ENCODE measurements at regions not wholly inside any gene's neighbourhood (a gene's known extent, or its start where the extent isn't known, plus 50 kb on each side); places are given as distances from the start of the nearest gene placed in this dataset.

GRCh38 chr9:107154766-107155165, 128.3 kb upstream of the RAD23B start:
- Histone ChIP-seq H3K9ac (ENCODE audit: low read depth in 1 of 2, low read length in 2 of 2) (no peak overlapping the region), H3K9me3 (ENCODE audit: control insufficient read depth in 2 of 2, low read length in 2 of 2) (no peaks in the 10 kb centered on the region), H3K27me3 (ENCODE audit: control insufficient read depth in 2 of 2, insufficient read depth in 2 of 2, low read length in 2 of 2) (no peaks in the 10 kb centered on the region), H3K4me1 (ENCODE audit: control insufficient read depth in 2 of 2, insufficient read depth in 2 of 2, low read length in 2 of 2) (no peaks in the 10 kb centered on the region), H3K4me3 (ENCODE audit: low read length in 2 of 2) (no peak overlapping the region), H3K36me3 (ENCODE audit: control insufficient read depth in 2 of 2, insufficient read depth in 2 of 2, low read length in 2 of 2) (no peaks in the 10 kb centered on the region), H3K27ac (ENCODE audit: low read depth in 2 of 2, low read length in 2 of 2) (no peak overlapping the region)

GRCh38 chr9:107155244-107155817, 127.7 kb upstream of the RAD23B start:
- no peak overlapping the region for H3K4me3 ChIP-seq (ENCODE audit: low read length in 2 of 2)
- no peak overlapping the region for H3K9ac ChIP-seq (ENCODE audit: low read depth in 1 of 2, low read length in 2 of 2)

GRCh38 chr9:107158321-107158720, 124.8 kb upstream of the RAD23B start:
- no peaks in the 10 kb centered on the region for H3K36me3 ChIP-seq (ENCODE audit: control insufficient read depth in 2 of 2, insufficient read depth in 2 of 2, low read length in 2 of 2)
- no peaks in the 10 kb centered on the region for H3K27me3 ChIP-seq (ENCODE audit: control insufficient read depth in 2 of 2, insufficient read depth in 2 of 2, low read length in 2 of 2)
- no peak overlapping the region for H3K9ac ChIP-seq (ENCODE audit: low read depth in 1 of 2, low read length in 2 of 2)
- peaks cover 0 to 3% of the 10 kb centered on the region in 2 donors for H3K4me1 ChIP-seq (ENCODE audit: control insufficient read depth in 2 of 2, insufficient read depth in 2 of 2, low read length in 2 of 2)
- H3K4me3 ChIP-seq (ENCODE audit: low read length in 2 of 2), result no peak overlapping the region
- H3K27ac ChIP-seq (ENCODE audit: low read depth in 2 of 2, low read length in 2 of 2), result no peak overlapping the region
- no peaks in the 10 kb centered on the region for H3K9me3 ChIP-seq (ENCODE audit: control insufficient read depth in 2 of 2, low read length in 2 of 2)

More at GRCh38 chr9:107155244-107155817, 127.7 kb upstream of the RAD23B start:
- Histone ChIP-seq H3K9me3 (ENCODE audit: control insufficient read depth in 2 of 2, low read length in 2 of 2) (no peaks in the 10 kb centered on the region), H3K27me3 (ENCODE audit: control insufficient read depth in 2 of 2, insufficient read depth in 2 of 2, low read length in 2 of 2) (no peaks in the 10 kb centered on the region), H3K27ac (ENCODE audit: low read depth in 2 of 2, low read length in 2 of 2) (no peak overlapping the region), H3K36me3 (ENCODE audit: control insufficient read depth in 2 of 2, insufficient read depth in 2 of 2, low read length in 2 of 2) (no peaks in the 10 kb centered on the region), H3K4me1 (ENCODE audit: control insufficient read depth in 2 of 2, insufficient read depth in 2 of 2, low read length in 2 of 2) (no peaks in the 10 kb centered on the region)

- Histone ChIP-seq H3K27me3 (ENCODE audit: control insufficient read depth in 2 of 2, insufficient read depth in 2 of 2, low read length in 2 of 2) (no peaks in the 10 kb centered on the region), H3K9ac (ENCODE audit: low read depth in 1 of 2, low read length in 2 of 2) (no peak overlapping the region), H3K4me3 (ENCODE audit: low read length in 2 of 2) (no peak overlapping the region), H3K36me3 (ENCODE audit: control insufficient read depth in 2 of 2, insufficient read depth in 2 of 2, low read length in 2 of 2) (no peaks in the 10 kb centered on the region), H3K4me1 (ENCODE audit: control insufficient read depth in 2 of 2, insufficient read depth in 2 of 2, low read length in 2 of 2) (peaks cover 0 to 3% of the 10 kb centered on the region in 2 donors), H3K9me3 (ENCODE audit: control insufficient read depth in 2 of 2, low read length in 2 of 2) (no peaks in the 10 kb centered on the region), H3K27ac (ENCODE audit: low read depth in 2 of 2, low read length in 2 of 2) (no peak overlapping the region)
These were observed 121.7 kb upstream of the RAD23B start for GRCh38 chr9:107161338-107161737.

- Histone ChIP-seq H3K9ac (ENCODE audit: low read depth in 1 of 2, low read length in 2 of 2) (no peak overlapping the region), H3K4me3 (ENCODE audit: low read length in 2 of 2) (no peak overlapping the region), H3K27ac (ENCODE audit: low read depth in 2 of 2, low read length in 2 of 2) (no peak overlapping the region), H3K36me3 (ENCODE audit: control insufficient read depth in 2 of 2, insufficient read depth in 2 of 2, low read length in 2 of 2) (no peaks in the 10 kb centered on the region), H3K4me1 (ENCODE audit: control insufficient read depth in 2 of 2, insufficient read depth in 2 of 2, low read length in 2 of 2) (peaks cover 0 to 3% of the 10 kb centered on the region in 2 donors), H3K27me3 (ENCODE audit: control insufficient read depth in 2 of 2, insufficient read depth in 2 of 2, low read length in 2 of 2) (no peaks in the 10 kb centered on the region), H3K9me3 (ENCODE audit: control insufficient read depth in 2 of 2, low read length in 2 of 2) (no peaks in the 10 kb centered on the region)
These were observed 119.7 kb upstream of the RAD23B start for GRCh38 chr9:107163370-107163769.

- Histone ChIP-seq H3K4me1 (ENCODE audit: control insufficient read depth in 2 of 2, insufficient read depth in 2 of 2, low read length in 2 of 2) (no peaks in the 10 kb centered on the region), H3K9ac (ENCODE audit: low read depth in 1 of 2, low read length in 2 of 2) (no peak overlapping the region), H3K27ac (ENCODE audit: low read depth in 2 of 2, low read length in 2 of 2) (no peak overlapping the region), H3K27me3 (ENCODE audit: control insufficient read depth in 2 of 2, insufficient read depth in 2 of 2, low read length in 2 of 2) (no peaks in the 10 kb centered on the region), H3K9me3 (ENCODE audit: control insufficient read depth in 2 of 2, low read length in 2 of 2) (no peaks in the 10 kb centered on the region), H3K36me3 (ENCODE audit: control insufficient read depth in 2 of 2, insufficient read depth in 2 of 2, low read length in 2 of 2) (no peaks in the 10 kb centered on the region), H3K4me3 (ENCODE audit: low read length in 2 of 2) (no peak overlapping the region)
These were observed 113.3 kb upstream of the RAD23B start for GRCh38 chr9:107169796-107170195.

- Histone ChIP-seq H3K4me3 (ENCODE audit: low read length in 2 of 2) (no peak overlapping the region), H3K4me1 (ENCODE audit: control insufficient read depth in 2 of 2, insufficient read depth in 2 of 2, low read length in 2 of 2) (no peaks in the 10 kb centered on the region), H3K9ac (ENCODE audit: low read depth in 1 of 2, low read length in 2 of 2) (no peak overlapping the region), H3K36me3 (ENCODE audit: control insufficient read depth in 2 of 2, insufficient read depth in 2 of 2, low read length in 2 of 2) (no peaks in the 10 kb centered on the region), H3K9me3 (ENCODE audit: control insufficient read depth in 2 of 2, low read length in 2 of 2) (no peaks in the 10 kb centered on the region), H3K27me3 (ENCODE audit: control insufficient read depth in 2 of 2, insufficient read depth in 2 of 2, low read length in 2 of 2) (no peaks in the 10 kb centered on the region), H3K27ac (ENCODE audit: low read depth in 2 of 2, low read length in 2 of 2) (no peak overlapping the region)
These were observed 112.3 kb upstream of the RAD23B start for GRCh38 chr9:107170801-107171200.

- H3K4me3 ChIP-seq (ENCODE audit: low read length in 2 of 2), result no peak overlapping the region
- H3K27me3 ChIP-seq (ENCODE audit: control insufficient read depth in 2 of 2, insufficient read depth in 2 of 2, low read length in 2 of 2), result no peaks in the 10 kb centered on the region
- H3K36me3 ChIP-seq (ENCODE audit: control insufficient read depth in 2 of 2, insufficient read depth in 2 of 2, low read length in 2 of 2), result no peaks in the 10 kb centered on the region
- no peaks in the 10 kb centered on the region for H3K4me1 ChIP-seq (ENCODE audit: control insufficient read depth in 2 of 2, insufficient read depth in 2 of 2, low read length in 2 of 2)
- no peaks in the 10 kb centered on the region for H3K9me3 ChIP-seq (ENCODE audit: control insufficient read depth in 2 of 2, low read length in 2 of 2)
- no peak overlapping the region for H3K9ac ChIP-seq (ENCODE audit: low read depth in 1 of 2, low read length in 2 of 2)
- no peak overlapping the region for H3K27ac ChIP-seq (ENCODE audit: low read depth in 2 of 2, low read length in 2 of 2)
These were observed 110.7 kb upstream of the RAD23B start for GRCh38 chr9:107172160-107172978.

- Histone ChIP-seq H3K27me3 (ENCODE audit: control insufficient read depth in 2 of 2, insufficient read depth in 2 of 2, low read length in 2 of 2) (no peaks in the 10 kb centered on the region), H3K4me3 (ENCODE audit: low read length in 2 of 2) (no peak overlapping the region), H3K9me3 (ENCODE audit: control insufficient read depth in 2 of 2, low read length in 2 of 2) (no peaks in the 10 kb centered on the region), H3K4me1 (ENCODE audit: control insufficient read depth in 2 of 2, insufficient read depth in 2 of 2, low read length in 2 of 2) (no peaks in the 10 kb centered on the region), H3K9ac (ENCODE audit: low read depth in 1 of 2, low read length in 2 of 2) (no peak overlapping the region), H3K36me3 (ENCODE audit: control insufficient read depth in 2 of 2, insufficient read depth in 2 of 2, low read length in 2 of 2) (no peaks in the 10 kb centered on the region), H3K27ac (ENCODE audit: low read depth in 2 of 2, low read length in 2 of 2) (no peak overlapping the region)
These were observed 110.1 kb upstream of the RAD23B start for GRCh38 chr9:107172979-107173347.

- Histone ChIP-seq H3K4me3 (ENCODE audit: low read length in 2 of 2) (no peak overlapping the region), H3K4me1 (ENCODE audit: control insufficient read depth in 2 of 2, insufficient read depth in 2 of 2, low read length in 2 of 2) (no peaks in the 10 kb centered on the region), H3K27ac (ENCODE audit: low read depth in 2 of 2, low read length in 2 of 2) (no peak overlapping the region), H3K9me3 (ENCODE audit: control insufficient read depth in 2 of 2, low read length in 2 of 2) (no peaks in the 10 kb centered on the region), H3K36me3 (ENCODE audit: control insufficient read depth in 2 of 2, insufficient read depth in 2 of 2, low read length in 2 of 2) (no peaks in the 10 kb centered on the region), H3K27me3 (ENCODE audit: control insufficient read depth in 2 of 2, insufficient read depth in 2 of 2, low read length in 2 of 2) (no peaks in the 10 kb centered on the region), H3K9ac (ENCODE audit: low read depth in 1 of 2, low read length in 2 of 2) (no peak overlapping the region)
These were observed 109.5 kb upstream of the RAD23B start for GRCh38 chr9:107173422-107174180.
